Omental fat pad (tissue), 3 donors: ENCODE measurements at regions not wholly inside any gene's neighbourhood (a gene's known extent, or its start where the extent isn't known, plus 50 kb on each side); places are given as distances from the start of the nearest gene placed in this dataset.

Experiments
- ATAC-seq: fragments of 150-250 bp; one replicate; pipeline ENCODE4 v1.9.1; 2016; ENCODE audit warnings: mild to moderate bottlenecking, moderate library complexity; ENCODE audit not compliant: low FRiP score
- DNase-seq: peaks from one replicate; pipeline ENCODE4 v3.0.0-alpha.2; 2019; ENCODE audit warnings: low spot score
- CTCF ChIP-seq, 3 donors: fragments of 450-650 bp; IDR thresholded peaks; one replicate each; pipeline ENCODE4 v1.5.1; 2016 to 2017; ENCODE audit warnings: antibody characterized with exemption in 3 of 3, mild to moderate bottlenecking in 3 of 3, moderate library complexity in 2 of 3

- ATAC-seq (no peak), DNase-seq (no peak)
- no peak for TF ChIP-seq CTCF (IDR thresholded peaks at IDR 0.05)
Observed at GRCh38 chr2:41832218-41832617, 215.6 kb upstream of the PKDCC start.

- ATAC-seq (no peak), DNase-seq (no peak)
- no peak for TF ChIP-seq CTCF (IDR thresholded peaks at IDR 0.05)
Observed at GRCh38 chr2:41835401-41835800, 212.4 kb upstream of the PKDCC start.

- TF ChIP-seq CTCF (IDR thresholded peaks at IDR 0.05) = no peak
- no peak for DNase-seq
- no peak for ATAC-seq
Observed at GRCh38 chr2:41836948-41837347, 210.9 kb upstream of the PKDCC start.

GRCh38 chr2:41837610-41838009, 210.2 kb upstream of the PKDCC start:
- DNase-seq (no peak), ATAC-seq (no peak)
- TF ChIP-seq CTCF (IDR thresholded peaks at IDR 0.05) = no peak

- DNase-seq = peak; percentile 88
- peak in 2 of 3 donors; percentile 72 to 75 for TF ChIP-seq CTCF (IDR thresholded peaks at IDR 0.05)
- peak; percentile 100 for ATAC-seq
Observed at GRCh38 chr2:41840702-41841551, 206.9 kb upstream of the PKDCC start.

- TF ChIP-seq CTCF (IDR thresholded peaks at IDR 0.05) = no peak
- ATAC-seq = no peak
- no peak for DNase-seq
Observed at GRCh38 chr2:41846962-41847361, 200.9 kb upstream of the PKDCC start.
